SH-SY5Y (cell line): ENCODE measurements at regions not wholly inside any gene's neighbourhood (a gene's known extent, or its start where the extent isn't known, plus 50 kb on each side); places are given as distances from the start of the nearest gene placed in this dataset.

Source experiments
- GATA2 ChIP-seq: IDR thresholded peaks from 2 replicates; pipeline ENCODE4 v1.6.1; 2011; ENCODE audit warnings: mild to moderate bottlenecking, low read depth, low read length
- GATA3 ChIP-seq: IDR thresholded peaks from 2 replicates; pipeline ENCODE4 v1.6.1; 2011; ENCODE audit warnings: low read depth, mild to moderate bottlenecking, low read length, moderate library complexity

- no peak; the same call in 1 of the 2 replicates for TF ChIP-seq GATA2
- no peak for TF ChIP-seq GATA3
Measured at GRCh38 chr4:9685692-9686091, 95.7 kb upstream of the DRD5 start.
